CD14-positive monocyte (primary cell): ENCODE measurements at regions not wholly inside any gene's neighbourhood (a gene's known extent, or its start where the extent isn't known, plus 50 kb on each side); places are given as distances from the start of the nearest gene placed in this dataset.
"Not testable (repeated sequence)": the region's sequence is repeated elsewhere in the genome, so short reads cannot be mapped to it uniquely, and the experiment has no call there.

Source experiments
- DNase-seq, 3 donors: peaks; one replicate each; pipeline ENCODE4 v3.0.0-alpha.2; 2011 to 2022
- H2AFZ ChIP-seq: 2 replicates; pipeline ENCODE4 v1.6.0; 2012; ENCODE audit warnings: mild to moderate bottlenecking, low read depth, low read length, inconsistent platforms; ENCODE audit not compliant: insufficient read depth, poor library complexity, severe bottlenecking
- H3K27ac ChIP-seq, 2 donors: 1 replicate in 1 of 2; 2 replicates in 1 of 2; pipeline ENCODE4 v1.5.1; 2012 to 2013; ENCODE audit warnings: low read length in 2 of 2, control low read depth in 1 of 2, inconsistent platforms in 1 of 2, low read depth in 1 of 2, mild to moderate bottlenecking in 1 of 2
- H3K27me3 ChIP-seq, 2 donors: one replicate each; pipeline versions ENCODE4 v1.6.0 to v1.6.1; 2011 to 2013; ENCODE audit warnings: low read length in 2 of 2; ENCODE audit not compliant: control insufficient read depth in 2 of 2, insufficient read depth in 2 of 2
- H3K36me3 ChIP-seq, 2 donors: replicated peaks in 1 of 2; 1 replicate in 1 of 2; 2 replicates in 1 of 2; pipeline versions ENCODE4 v1.5.1 to v1.6.1; 2012 to 2013; ENCODE audit warnings: low read length in 2 of 2, control low read depth in 1 of 2, inconsistent platforms in 1 of 2, mild to moderate bottlenecking in 1 of 2; ENCODE audit not compliant: insufficient read depth in 2 of 2, control insufficient read depth in 1 of 2
- H3K4me1 ChIP-seq, 2 donors: 1 replicate in 1 of 2; 2 replicates in 1 of 2; pipeline versions ENCODE4 v1.5.1 to v1.6.1; 2012 to 2013; ENCODE audit warnings: low read length in 2 of 2, control low read depth in 1 of 2, inconsistent platforms in 1 of 2, mild to moderate bottlenecking in 1 of 2, moderate library complexity in 1 of 2; ENCODE audit not compliant: insufficient read depth in 2 of 2, control insufficient read depth in 1 of 2
- H3K4me2 ChIP-seq: replicated peaks from 2 replicates; pipeline ENCODE3; 2012; ENCODE audit warnings: low read length, moderate library complexity, mild to moderate bottlenecking; ENCODE audit not compliant: poor library complexity, severe bottlenecking; ENCODE audit errors: extremely low read depth
- H3K4me3 ChIP-seq, 3 experiments: fragments of 200-600 bp in 1 of 3; sonication (generic) in 1 of 3; replicated peaks in 1 of 3; 1 replicate in 2 of 3; 2 replicates in 1 of 3; pipeline ENCODE4 v1.5.1; 2011 to 2013; ENCODE audit warnings: low read length in 3 of 3, mild to moderate bottlenecking in 3 of 3, control low read depth in 2 of 3, low read depth in 2 of 3, inconsistent platforms in 1 of 3, moderate library complexity in 1 of 3
- H3K79me2 ChIP-seq: 2 replicates; pipeline ENCODE4 v1.6.0; 2012; ENCODE audit warnings: mild to moderate bottlenecking, control low read depth, inconsistent platforms, low read length, moderate library complexity; ENCODE audit not compliant: insufficient read depth
- H3K9ac ChIP-seq: 2 replicates; pipeline ENCODE4 v1.6.0; 2017; ENCODE audit warnings: low read length, mild to moderate bottlenecking; ENCODE audit not compliant: insufficient read depth, poor library complexity, severe bottlenecking
- H3K9me3 ChIP-seq, 2 donors: replicated peaks in 1 of 2; 1 replicate in 1 of 2; 2 replicates in 1 of 2; pipeline versions ENCODE4 v1.5.1 to v1.6.1; 2012 to 2013; ENCODE audit warnings: low read length in 2 of 2, control low read depth in 1 of 2; ENCODE audit not compliant: control insufficient read depth in 1 of 2, insufficient read depth in 1 of 2
- H4K20me1 ChIP-seq: 2 replicates; pipeline ENCODE4 v1.6.0; 2012; ENCODE audit warnings: mild to moderate bottlenecking, low read length, control low read depth, moderate library complexity; ENCODE audit not compliant: insufficient read depth
- H3K27ac Mint-ChIP-seq, 7 donors: one replicate each; pipeline ENCODE4 v1.8.0; 2020; ENCODE audit warnings: mild to moderate bottlenecking in 7 of 7, mixed read lengths in 7 of 7, moderate library complexity in 6 of 7, inconsistent platforms in 2 of 7
- H3K27me3 Mint-ChIP-seq, 3 donors: one replicate each; pipeline ENCODE4 v1.8.0; 2021 to 2022; ENCODE audit warnings: low read depth in 3 of 3, mild to moderate bottlenecking in 3 of 3, mixed read lengths in 3 of 3, moderate library complexity in 3 of 3, inconsistent platforms in 1 of 3
- H3K36me3 Mint-ChIP-seq, 2 donors: one replicate each; pipeline ENCODE4 v1.8.0; 2020; ENCODE audit warnings: mixed read lengths in 2 of 2, inconsistent platforms in 1 of 2, mild to moderate bottlenecking in 1 of 2
- H3K4me1 Mint-ChIP-seq: one replicate; pipeline ENCODE4 v1.8.0; 2020; ENCODE audit warnings: mild to moderate bottlenecking, mixed read lengths
- H3K4me3 Mint-ChIP-seq, 2 donors: one replicate each; pipeline ENCODE4 v1.8.0; 2020; ENCODE audit warnings: mild to moderate bottlenecking in 2 of 2, mixed read lengths in 2 of 2, moderate library complexity in 1 of 2
- H3K9me3 Mint-ChIP-seq, 7 donors: one replicate each; pipeline ENCODE4 v1.8.0; 2020 to 2022; ENCODE audit warnings: mixed read lengths in 7 of 7, mild to moderate bottlenecking in 6 of 7, moderate library complexity in 6 of 7, inconsistent platforms in 2 of 7
- WGBS: methylation state at CpG from one replicate; pipeline ENCODE4 v1.1.5; 2013; ENCODE audit warnings: missing lambda C conversion rate; ENCODE audit not compliant: insufficient coverage; 5-methylcytosine and 5-hydroxymethylcytosine counted together
- intact Hi-C, 2 donors: fragments of 100-400 bp; cut with micrococcal nuclease; formaldehyde crosslinking; loops; one replicate each; pipeline versions ENCODE4 v1.15.0 to v1.15.1; 2023
- TF ChIP-seq, protein P1 (sequence below): fragments of 200-600 bp; IDR thresholded peaks from one replicate; pipeline ENCODE4 v1.8.0; 2022; ENCODE audit warnings: antibody characterized with exemption, mild to moderate bottlenecking

DNA sequence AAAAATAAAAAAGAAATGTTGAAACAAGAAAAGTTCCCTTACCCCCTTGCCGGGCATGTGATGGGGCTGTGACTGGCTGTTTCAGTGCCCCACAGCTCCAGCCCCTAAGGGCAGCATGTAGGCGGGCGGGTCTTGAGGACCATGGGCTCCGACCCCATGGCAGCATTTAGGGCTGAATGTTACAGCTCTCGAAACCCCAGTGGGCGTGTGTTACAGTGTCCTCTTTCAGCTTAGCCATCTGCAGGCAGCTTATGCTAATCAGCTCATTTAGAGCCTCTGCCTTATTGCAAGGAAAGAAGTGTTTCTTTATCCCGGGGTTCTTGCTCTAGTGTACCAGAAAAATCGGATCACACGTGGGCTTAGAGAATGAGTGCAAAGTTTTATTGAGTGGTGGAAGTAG lies 497.4 kb upstream of the CYLC2 start:
- no peaks in the 10 kb centered on the region for H4K20me1 ChIP-seq
- H3K9ac ChIP-seq, result no peak overlapping the region
- no peak overlapping the region for H3K27ac Mint-ChIP-seq
- no peaks in the 10 kb centered on the region for H3K4me1 ChIP-seq
- H3K27me3 Mint-ChIP-seq, result no peaks in the 10 kb centered on the region
- H3K27ac ChIP-seq, result no peak overlapping the region
- H3K27me3 ChIP-seq, result no peaks in the 10 kb centered on the region
- no peak overlapping the region for H2AFZ ChIP-seq
- no peak overlapping the region for H3K4me3 ChIP-seq
- H3K4me1 Mint-ChIP-seq, result no peaks in the 10 kb centered on the region
- H3K4me3 Mint-ChIP-seq, result no peak overlapping the region
- H3K4me2 ChIP-seq, result no peak overlapping the region
- peaks cover 0 to 12% of the 10 kb centered on the region in 2 donors for H3K9me3 ChIP-seq
- intact Hi-C loops, result no loop called here
- no peaks in the 10 kb centered on the region for H3K79me2 ChIP-seq
- TF ChIP-seq, protein P1, sequence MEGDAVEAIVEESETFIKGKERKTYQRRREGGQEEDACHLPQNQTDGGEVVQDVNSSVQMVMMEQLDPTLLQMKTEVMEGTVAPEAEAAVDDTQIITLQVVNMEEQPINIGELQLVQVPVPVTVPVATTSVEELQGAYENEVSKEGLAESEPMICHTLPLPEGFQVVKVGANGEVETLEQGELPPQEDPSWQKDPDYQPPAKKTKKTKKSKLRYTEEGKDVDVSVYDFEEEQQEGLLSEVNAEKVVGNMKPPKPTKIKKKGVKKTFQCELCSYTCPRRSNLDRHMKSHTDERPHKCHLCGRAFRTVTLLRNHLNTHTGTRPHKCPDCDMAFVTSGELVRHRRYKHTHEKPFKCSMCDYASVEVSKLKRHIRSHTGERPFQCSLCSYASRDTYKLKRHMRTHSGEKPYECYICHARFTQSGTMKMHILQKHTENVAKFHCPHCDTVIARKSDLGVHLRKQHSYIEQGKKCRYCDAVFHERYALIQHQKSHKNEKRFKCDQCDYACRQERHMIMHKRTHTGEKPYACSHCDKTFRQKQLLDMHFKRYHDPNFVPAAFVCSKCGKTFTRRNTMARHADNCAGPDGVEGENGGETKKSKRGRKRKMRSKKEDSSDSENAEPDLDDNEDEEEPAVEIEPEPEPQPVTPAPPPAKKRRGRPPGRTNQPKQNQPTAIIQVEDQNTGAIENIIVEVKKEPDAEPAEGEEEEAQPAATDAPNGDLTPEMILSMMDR, result no peak
- no peaks in the 10 kb centered on the region for H3K36me3 Mint-ChIP-seq
- WGBS, result 91% methylated on average over 7 of the region's 9 CpGs
- peaks cover 0 to 9% (median 3%) of the 10 kb centered on the region in 7 donors for H3K9me3 Mint-ChIP-seq
- DNase-seq, result no peak
- no peaks in the 10 kb centered on the region for H3K36me3 ChIP-seq

DNA sequence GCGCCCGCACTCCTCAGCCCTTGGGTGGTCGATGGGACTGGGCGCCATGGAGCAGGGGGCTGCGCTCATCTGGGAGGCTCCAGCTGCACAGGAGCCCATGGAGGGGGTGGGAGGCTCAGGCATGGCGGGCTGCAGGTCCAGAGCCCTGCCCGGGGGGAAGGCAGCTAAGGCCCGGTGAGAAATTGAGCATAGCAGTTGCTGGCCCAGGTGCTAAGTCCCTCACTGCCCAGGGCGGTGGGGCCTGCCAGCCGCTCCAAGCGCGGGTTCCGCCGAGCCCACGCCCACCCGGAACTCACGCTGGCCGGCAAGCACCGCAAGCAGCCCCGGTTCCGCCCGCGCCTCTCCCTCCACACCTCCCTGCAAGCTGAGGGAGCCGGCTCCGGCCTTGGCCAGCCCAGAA lies 508.2 kb upstream of the CYLC2 start:
- H3K36me3 Mint-ChIP-seq, DNase-seq, H3K4me3 ChIP-seq, H3K4me2 ChIP-seq, H3K79me2 ChIP-seq, H3K27ac ChIP-seq, H3K36me3 ChIP-seq, H4K20me1 ChIP-seq, H2AFZ ChIP-seq, H3K27me3 Mint-ChIP-seq, H3K27ac Mint-ChIP-seq, H3K9me3 ChIP-seq, H3K27me3 ChIP-seq, H3K9me3 Mint-ChIP-seq, intact Hi-C loops, H3K4me1 Mint-ChIP-seq, H3K4me3 Mint-ChIP-seq, H3K4me1 ChIP-seq, H3K9ac ChIP-seq: not testable (repeated sequence)
- 96% methylated on average over 24 of the region's 25 CpGs for WGBS
